Eye (tissue), 1 donor: ENCODE measurements at regions not wholly inside any gene's neighbourhood (a gene's known extent, or its start where the extent isn't known, plus 50 kb on each side); places are given as distances from the start of the nearest gene placed in this dataset.
"Not testable (repeated sequence)": the region's sequence is repeated elsewhere in the genome, so short reads cannot be mapped to it uniquely, and the experiment has no call there.

Experiments used
- DNase-seq: peaks from one replicate; pipeline ENCODE4 v3.0.0-alpha.2; 2015

- DNase-seq = no peak
Observed at GRCh38 chrX:150058728-150059127, 120.4 kb upstream of the EOLA2 start.

- DNase-seq = no peak
Observed at GRCh38 chrX:150060406-150060805, 122.1 kb upstream of the EOLA2 start.

GRCh38 chrX:150062292-150063137, 124.2 kb upstream of the EOLA2 start:
- DNase-seq = peak; percentile 1

- no peak for DNase-seq
Observed at GRCh38 chrX:150063138-150063518, 124.8 kb upstream of the EOLA2 start.

GRCh38 chrX:150063674-150064073, 125.4 kb upstream of the EOLA2 start:
- no peak for DNase-seq

GRCh38 chrX:150074175-150074574, 135.9 kb upstream of the EOLA2 start:
- DNase-seq = no peak

- DNase-seq = no peak
Observed at GRCh38 chrX:150080497-150080896, 142.2 kb upstream of the EOLA2 start.

GRCh38 chrX:150081076-150081475, 142.8 kb upstream of the EOLA2 start:
- DNase-seq = no peak

GRCh38 chrX:150084496-150085229, 146.4 kb upstream of the EOLA2 start:
- peak; percentile 8 for DNase-seq

- DNase-seq = no peak
Observed at GRCh38 chrX:150085881-150086280, 147.6 kb upstream of the EOLA2 start.

- DNase-seq = no peak
Observed at GRCh38 chrX:150086371-150086770, 148.1 kb upstream of the EOLA2 start.

GRCh38 chrX:150087612-150088011, 149.3 kb upstream of the EOLA2 start:
- no peak for DNase-seq

- no peak for DNase-seq
Observed at GRCh38 chrX:150088042-150088441, 149.8 kb upstream of the EOLA2 start.

- DNase-seq = no peak
Observed at GRCh38 chrX:150088766-150089518, 150.7 kb upstream of the EOLA2 start.

GRCh38 chrX:150091300-150091699, 153.0 kb upstream of the EOLA2 start:
- DNase-seq = not testable (repeated sequence)

- no peak for DNase-seq
Observed at GRCh38 chrX:150092549-150092948, 154.3 kb upstream of the EOLA2 start.

- no peak for DNase-seq
Observed at GRCh38 chrX:150094375-150094774, 156.1 kb upstream of the EOLA2 start.

GRCh38 chrX:150094996-150095395, 156.7 kb upstream of the EOLA2 start:
- DNase-seq = no peak

GRCh38 chrX:150099316-150099715, 161.0 kb upstream of the EOLA2 start:
- no peak for DNase-seq

GRCh38 chrX:150100261-150100660, 162.0 kb upstream of the EOLA2 start:
- DNase-seq = no peak

GRCh38 chrX:150118476-150118875, 180.2 kb upstream of the EOLA2 start:
- no peak for DNase-seq

- no peak for DNase-seq
Observed at GRCh38 chrX:150119323-150119722, 181.0 kb upstream of the EOLA2 start.

- DNase-seq = not testable (repeated sequence)
Observed at GRCh38 chrX:150125045-150125444, 186.8 kb upstream of the EOLA2 start.

- DNase-seq = no peak
Observed at GRCh38 chrX:150127216-150127615, 188.9 kb upstream of the EOLA2 start.
